ENCODE measurements at regions not wholly inside any gene's neighbourhood (a gene's known extent, or its start where the extent isn't known, plus 50 kb on each side); places are given as distances from the start of the nearest gene placed in this dataset.
"Not testable (repeated sequence)": the region's sequence is repeated elsewhere in the genome, so short reads cannot be mapped to it uniquely, and the experiment has no call there.

GRCh38 chr7:106747301-106747700, 86.3 kb upstream of the CCDC71L start:
- TF ChIP-seq, protein P1, sequence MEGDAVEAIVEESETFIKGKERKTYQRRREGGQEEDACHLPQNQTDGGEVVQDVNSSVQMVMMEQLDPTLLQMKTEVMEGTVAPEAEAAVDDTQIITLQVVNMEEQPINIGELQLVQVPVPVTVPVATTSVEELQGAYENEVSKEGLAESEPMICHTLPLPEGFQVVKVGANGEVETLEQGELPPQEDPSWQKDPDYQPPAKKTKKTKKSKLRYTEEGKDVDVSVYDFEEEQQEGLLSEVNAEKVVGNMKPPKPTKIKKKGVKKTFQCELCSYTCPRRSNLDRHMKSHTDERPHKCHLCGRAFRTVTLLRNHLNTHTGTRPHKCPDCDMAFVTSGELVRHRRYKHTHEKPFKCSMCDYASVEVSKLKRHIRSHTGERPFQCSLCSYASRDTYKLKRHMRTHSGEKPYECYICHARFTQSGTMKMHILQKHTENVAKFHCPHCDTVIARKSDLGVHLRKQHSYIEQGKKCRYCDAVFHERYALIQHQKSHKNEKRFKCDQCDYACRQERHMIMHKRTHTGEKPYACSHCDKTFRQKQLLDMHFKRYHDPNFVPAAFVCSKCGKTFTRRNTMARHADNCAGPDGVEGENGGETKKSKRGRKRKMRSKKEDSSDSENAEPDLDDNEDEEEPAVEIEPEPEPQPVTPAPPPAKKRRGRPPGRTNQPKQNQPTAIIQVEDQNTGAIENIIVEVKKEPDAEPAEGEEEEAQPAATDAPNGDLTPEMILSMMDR (IDR thresholded peaks at IDR 0.05): not testable (repeated sequence)
- not testable (repeated sequence) for TF ChIP-seq EZH2 (IDR thresholded peaks at IDR 0.05; ENCODE audit: borderline replicate concordance, insufficient read depth, low read depth, low read length, poor library complexity, severe bottlenecking)
